ENCODE measurements at regions not wholly inside any gene's neighbourhood (a gene's known extent, or its start where the extent isn't known, plus 50 kb on each side); places are given as distances from the start of the nearest gene placed in this dataset.

DNA sequence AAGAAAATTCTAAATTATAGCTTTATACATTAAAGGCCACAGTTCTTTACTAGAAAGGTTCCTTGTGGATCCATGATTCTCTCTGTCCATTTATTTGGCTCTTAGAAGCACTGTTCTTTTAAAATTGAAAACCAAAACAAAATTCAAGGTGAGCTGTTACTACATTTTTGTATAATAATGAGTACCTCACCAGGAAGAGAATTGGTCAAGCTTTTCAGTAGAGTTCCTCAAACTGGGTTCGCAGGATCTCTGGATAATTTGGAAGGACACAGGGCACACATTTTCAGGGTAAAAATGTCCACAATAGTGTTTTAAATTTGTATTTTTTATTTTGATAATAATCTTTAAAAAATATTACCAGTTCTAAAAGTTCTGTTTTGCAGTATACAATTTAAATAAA is 93.0 kb downstream of the PPP1R3A start:
- DNase-seq (ENCODE audit: low read depth): no peak

DNA sequence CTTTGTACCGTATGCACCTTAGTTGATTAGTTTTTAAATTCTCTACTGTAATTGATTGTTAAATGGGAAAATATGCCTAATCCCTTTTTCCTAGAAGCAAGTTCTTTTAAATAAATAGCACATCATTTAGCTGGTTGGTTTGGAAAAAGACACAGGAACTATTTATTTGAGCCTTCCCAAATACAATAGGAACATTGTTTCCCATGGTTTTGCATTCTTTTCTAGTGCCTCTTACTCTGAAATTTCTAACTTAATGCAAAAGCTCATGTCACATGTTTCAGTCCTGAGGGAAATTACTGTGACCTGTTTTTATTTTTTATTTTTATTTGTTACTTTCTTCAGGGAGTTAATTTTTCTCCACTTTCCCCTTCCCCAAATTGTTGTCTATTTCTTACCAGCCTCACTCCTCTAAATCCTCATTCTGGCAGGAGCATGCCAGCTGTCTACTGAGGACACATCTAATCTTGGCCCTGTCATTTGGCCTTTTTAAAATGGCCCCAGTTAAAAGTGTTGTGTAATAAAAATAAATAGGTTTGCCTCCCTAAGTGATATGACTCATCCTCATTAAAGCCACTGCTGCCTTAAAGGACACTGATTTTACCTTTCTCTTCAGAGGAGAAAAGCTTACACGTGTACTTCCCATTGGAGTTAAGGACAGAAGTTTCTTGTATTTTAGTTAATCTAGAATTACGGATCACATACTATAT is 94.5 kb downstream of the PPP1R3A start:
- DNase-seq (ENCODE audit: low read depth): no peak

GRCh38 chr7:113819474-113819873 is 99.3 kb downstream of the PPP1R3A start:
- no peak for DNase-seq (ENCODE audit: low read depth)

DNA sequence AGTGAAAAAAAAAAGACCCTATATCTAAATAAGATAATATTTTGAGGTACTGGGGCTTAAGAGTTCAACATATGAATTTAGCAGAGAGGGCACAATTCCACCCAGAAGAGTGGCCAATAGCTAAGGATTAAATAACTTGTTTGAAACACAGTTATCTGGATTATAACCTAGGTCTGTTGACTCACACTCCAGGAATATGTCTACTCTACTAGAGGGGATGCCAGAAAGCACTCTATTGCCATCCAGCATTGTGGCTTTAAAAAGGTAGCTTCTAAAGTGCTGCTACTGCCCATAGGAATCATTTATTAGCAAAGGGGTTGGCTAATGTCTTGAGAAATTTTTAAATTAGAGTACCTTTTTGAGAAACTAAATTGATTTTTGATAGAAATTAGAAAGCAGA is 102.2 kb downstream of the PPP1R3A start:
- DNase-seq (ENCODE audit: low read depth): no peak

DNA sequence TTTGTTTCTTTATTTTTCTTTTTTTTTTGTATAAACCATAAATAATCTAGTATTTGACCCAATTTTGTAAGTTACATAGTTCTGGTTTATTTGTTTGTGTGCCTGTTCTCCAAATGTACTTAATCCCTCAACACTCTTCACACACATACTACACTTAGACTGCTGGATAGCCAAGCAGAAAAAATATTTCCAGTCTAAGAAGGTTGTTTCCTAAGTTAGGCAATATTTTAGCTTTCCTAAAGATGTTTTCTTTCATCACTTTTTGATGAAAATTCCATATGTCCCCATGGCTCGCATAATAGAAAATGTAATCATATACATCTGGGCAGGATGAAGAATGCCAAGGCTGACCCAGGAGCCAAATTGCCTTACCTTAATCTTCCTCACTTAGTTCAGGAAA is 105.3 kb downstream of the PPP1R3A start:
- no peak for DNase-seq (ENCODE audit: low read depth)

GRCh38 chr7:113812591-113813255 is 106.1 kb downstream of the PPP1R3A start:
- DNase-seq (ENCODE audit: low read depth): no peak

- DNase-seq (ENCODE audit: low read depth): peak; percentile 15
Observed at GRCh38 chr7:113810080-113810744, 108.6 kb downstream of the PPP1R3A start.

- DNase-seq (ENCODE audit: low read depth): peak; percentile 46
Observed at GRCh38 chr7:113809581-113809980, 109.2 kb downstream of the PPP1R3A start.

- no peak for DNase-seq (ENCODE audit: low read depth)
Observed at GRCh38 chr7:113806633-113807327, 112.0 kb downstream of the PPP1R3A start.

GRCh38 chr7:113805976-113806375 is 112.8 kb downstream of the PPP1R3A start:
- no peak for DNase-seq (ENCODE audit: low read depth)

GRCh38 chr7:113804475-113805095 is 114.2 kb downstream of the PPP1R3A start:
- DNase-seq (ENCODE audit: low read depth): peak; percentile 58

- no peak for DNase-seq (ENCODE audit: low read depth)
Observed at GRCh38 chr7:113801751-113802150, 117.1 kb downstream of the PPP1R3A start.

GRCh38 chr7:113800826-113801225 is 118.0 kb downstream of the PPP1R3A start:
- DNase-seq (ENCODE audit: low read depth): no peak

GRCh38 chr7:113799896-113800295 is 118.9 kb downstream of the PPP1R3A start:
- DNase-seq (ENCODE audit: low read depth): no peak

- DNase-seq (ENCODE audit: low read depth): no peak
Observed at GRCh38 chr7:113797420-113798010, 121.3 kb downstream of the PPP1R3A start.

DNA sequence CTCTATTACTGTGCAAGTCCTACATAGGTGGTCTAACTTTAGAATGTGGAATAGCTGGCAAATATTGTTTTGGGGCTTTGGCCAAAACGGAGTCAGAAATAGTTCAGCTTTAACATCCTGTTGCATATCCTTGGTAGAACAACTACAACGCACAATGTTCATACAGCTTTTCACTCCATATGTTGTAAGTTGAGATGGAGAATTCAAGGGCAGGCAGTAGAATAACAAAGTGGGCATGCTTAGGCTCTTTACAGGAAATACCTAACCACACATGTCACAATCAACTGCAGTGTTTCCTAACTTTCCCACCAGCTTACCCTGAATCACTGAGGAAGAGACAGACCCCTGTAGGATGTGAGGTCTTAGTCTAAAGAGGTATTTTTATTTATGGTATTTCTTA is 122.3 kb downstream of the PPP1R3A start:
- peak; percentile 97 for DNase-seq (ENCODE audit: low read depth)

- DNase-seq (ENCODE audit: low read depth): no peak
Observed at GRCh38 chr7:113794573-113794972, 124.2 kb downstream of the PPP1R3A start.

DNA sequence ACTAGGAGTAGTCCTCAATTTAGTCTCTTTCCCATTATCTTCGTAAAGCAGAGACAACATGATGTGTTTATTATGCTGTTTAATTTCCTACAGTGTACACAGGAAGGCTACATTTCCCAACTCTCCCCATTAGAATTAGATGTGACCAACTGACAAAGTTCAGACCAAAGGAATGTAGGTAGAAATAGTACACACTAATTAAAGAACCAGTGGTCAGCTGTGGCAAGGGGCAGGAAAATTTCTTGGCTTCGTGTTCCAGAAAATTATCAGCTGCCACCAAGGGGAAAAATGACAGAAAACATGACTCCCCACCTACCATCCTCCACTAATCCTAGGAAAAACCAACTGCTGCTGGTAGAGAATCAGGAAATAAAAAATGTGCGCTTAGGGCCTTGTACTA is 125.6 kb downstream of the PPP1R3A start:
- DNase-seq (ENCODE audit: low read depth): no peak

GRCh38 chr7:113790025-113790424 is 128.8 kb downstream of the PPP1R3A start:
- no peak for DNase-seq (ENCODE audit: low read depth)

GRCh38 chr7:113787106-113787505 is 131.7 kb downstream of the PPP1R3A start:
- no peak for DNase-seq (ENCODE audit: low read depth)

- no peak for DNase-seq (ENCODE audit: low read depth)
Observed at GRCh38 chr7:113784956-113785355, 133.9 kb downstream of the PPP1R3A start.

GRCh38 chr7:113784316-113784715 is 134.5 kb downstream of the PPP1R3A start:
- DNase-seq (ENCODE audit: low read depth): no peak
